HG03342 (cell line): ENCODE measurements at regions not wholly inside any gene's neighbourhood (a gene's known extent, or its start where the extent isn't known, plus 50 kb on each side); places are given as distances from the start of the nearest gene placed in this dataset.
"Not testable (repeated sequence)": the region's sequence is repeated elsewhere in the genome, so short reads cannot be mapped to it uniquely, and the experiment has no call there.

Source experiments
- ATAC-seq: cut with Tn5 transposase; IDR thresholded peaks from one replicate; pipeline ENCODE4 v1.9.1; 2021; ENCODE audit warnings: mild to moderate bottlenecking, moderate library complexity; ENCODE audit not compliant: unreplicated experiment

DNA sequence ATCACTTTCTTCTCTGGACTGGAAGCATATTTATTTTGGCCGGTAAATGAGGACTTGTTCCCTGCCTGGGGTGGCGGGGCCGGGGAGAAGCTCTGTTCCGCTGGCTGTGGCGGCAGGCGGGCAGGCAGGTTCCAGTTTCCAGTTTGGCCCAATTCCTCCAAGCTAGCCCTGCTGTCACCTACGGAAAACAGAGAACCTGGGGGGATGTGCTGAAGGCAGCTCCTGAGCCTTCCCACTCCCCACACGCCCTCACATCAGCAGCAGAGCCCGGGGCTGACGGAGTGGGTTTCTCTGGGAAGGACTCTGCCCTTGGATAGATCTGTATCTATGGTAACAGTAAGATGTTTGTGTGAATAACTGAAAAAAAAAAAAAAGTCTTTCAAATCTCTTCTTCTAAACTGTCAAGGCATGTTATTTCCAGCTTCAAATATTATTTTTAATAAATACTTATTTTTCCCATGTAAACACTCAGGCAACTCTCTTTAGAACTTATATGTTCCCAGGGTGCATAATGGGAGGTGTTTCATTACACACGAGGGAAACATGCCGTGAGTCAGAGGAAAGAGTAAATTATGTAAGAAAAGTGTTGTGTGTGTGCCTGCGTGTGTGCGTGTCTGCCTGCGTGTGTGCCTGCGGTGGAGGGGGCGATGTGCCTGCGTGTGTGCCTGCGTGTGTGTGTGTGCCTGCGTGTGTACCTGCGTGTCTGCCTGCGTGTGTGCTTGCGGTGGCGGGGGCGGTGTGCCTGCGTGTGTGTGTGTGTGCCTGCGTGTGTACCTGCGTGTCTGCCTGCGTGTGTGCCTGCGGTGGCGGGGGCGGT lies 116.1 kb upstream of the ZNF516 start:
- ATAC-seq: no peak

GRCh38 chr18:76610012-76610411 lies 115.0 kb upstream of the ZNF516 start:
- ATAC-seq: no peak

- ATAC-seq: no peak
These were observed 110.4 kb upstream of the ZNF516 start for GRCh38 chr18:76605341-76605929.

DNA sequence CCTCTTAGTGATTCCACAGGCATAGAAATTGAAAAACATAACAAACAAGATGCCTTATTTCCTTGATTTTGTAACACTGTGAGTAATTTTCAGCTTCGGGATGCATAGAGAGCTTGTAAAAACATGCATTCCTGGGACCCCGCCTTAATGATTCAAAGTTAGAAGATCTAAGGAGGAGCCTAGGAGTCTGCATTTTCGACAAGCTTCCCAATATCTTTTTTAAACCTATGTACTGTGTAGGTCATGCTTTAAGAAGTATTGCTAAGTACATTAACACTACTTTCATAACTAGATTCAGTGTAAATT lies 109.8 kb upstream of the ZNF516 start:
- ATAC-seq: no peak

DNA sequence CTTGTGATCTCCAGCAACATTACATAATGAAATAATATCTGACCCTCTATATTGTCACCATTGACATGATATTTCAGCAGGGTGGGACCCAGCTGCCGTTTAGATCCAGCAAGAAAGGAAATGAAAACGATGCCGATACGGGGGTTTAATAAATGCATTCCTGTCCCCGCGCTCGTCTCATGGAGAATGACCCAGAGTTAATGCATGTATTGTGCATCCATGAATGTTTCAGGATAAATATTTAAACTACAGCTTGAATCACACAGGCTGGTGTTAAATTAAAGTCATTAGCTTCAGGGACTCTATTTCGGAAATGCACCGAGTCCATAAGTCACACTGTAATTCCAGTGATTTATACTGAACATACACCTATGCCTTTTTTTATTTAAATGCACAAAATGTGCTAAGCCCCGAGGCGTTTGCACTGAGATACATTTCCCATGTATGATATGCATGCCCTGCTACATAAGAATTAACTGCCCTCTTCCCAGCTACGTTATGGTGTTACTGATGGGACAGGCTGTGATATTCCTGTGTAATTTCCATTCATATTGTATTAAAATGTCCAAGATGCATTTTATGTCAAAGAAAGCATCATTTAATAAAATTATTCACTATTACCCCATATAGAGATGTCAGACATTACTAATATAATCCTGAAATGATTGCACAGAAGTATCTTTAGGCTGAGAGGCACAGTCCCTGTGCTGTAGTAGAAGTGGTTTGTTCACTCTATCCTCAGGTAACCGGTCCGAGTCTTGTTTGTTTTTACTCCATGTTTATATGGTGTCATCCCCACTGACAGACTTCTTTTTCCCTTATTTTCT lies 109.3 kb upstream of the ZNF516 start:
- ATAC-seq: no peak

DNA sequence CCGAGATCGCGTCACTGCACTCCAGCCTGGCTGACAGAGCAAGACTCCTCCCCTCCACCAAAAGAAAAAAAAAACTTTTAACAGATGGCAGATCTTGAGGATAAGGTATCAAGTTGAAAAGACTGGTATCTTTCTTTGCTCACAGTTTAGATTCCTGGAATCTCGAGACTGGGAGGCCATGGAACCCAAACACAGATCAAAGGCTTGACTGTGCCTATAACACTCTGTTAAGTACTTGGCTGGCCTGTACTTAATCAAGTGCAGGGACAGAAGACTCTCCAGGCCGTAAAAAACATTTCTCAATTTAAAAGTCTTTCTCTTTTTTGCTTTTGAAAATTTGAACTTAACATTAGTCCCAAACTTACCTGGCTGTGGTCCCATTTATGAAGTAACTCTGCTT lies 107.1 kb upstream of the ZNF516 start:
- no peak for ATAC-seq

GRCh38 chr18:76600076-76600475 lies 105.0 kb upstream of the ZNF516 start:
- ATAC-seq: not testable (repeated sequence)

GRCh38 chr18:76594966-76595365 lies 99.9 kb upstream of the ZNF516 start:
- no peak for ATAC-seq

- ATAC-seq: no peak
These were observed 98.8 kb upstream of the ZNF516 start for GRCh38 chr18:76593843-76594242.

GRCh38 chr18:76592981-76593381 lies 97.9 kb upstream of the ZNF516 start:
- ATAC-seq: no peak

GRCh38 chr18:76592096-76592495 lies 97.1 kb upstream of the ZNF516 start:
- ATAC-seq: no peak

DNA sequence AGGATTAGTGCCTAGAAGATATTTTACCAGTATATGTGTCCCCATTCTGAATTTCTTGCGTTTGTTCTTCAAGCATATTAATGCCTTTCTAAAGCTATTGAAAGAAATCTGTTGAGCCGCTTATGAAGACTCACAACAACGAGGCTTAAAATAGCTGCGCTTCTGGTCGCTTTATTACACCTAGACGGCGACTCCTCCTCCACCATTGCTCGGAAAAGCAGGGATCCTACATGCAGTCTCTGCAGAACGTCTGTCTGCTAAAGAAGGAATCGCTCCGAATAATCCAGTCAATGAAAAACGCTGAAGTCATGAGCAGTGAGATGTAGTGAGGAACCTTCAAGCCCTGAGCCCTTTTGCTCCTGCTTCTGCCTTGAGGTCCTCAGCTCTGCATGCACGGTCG lies 94.8 kb upstream of the ZNF516 start:
- ATAC-seq: no peak

DNA sequence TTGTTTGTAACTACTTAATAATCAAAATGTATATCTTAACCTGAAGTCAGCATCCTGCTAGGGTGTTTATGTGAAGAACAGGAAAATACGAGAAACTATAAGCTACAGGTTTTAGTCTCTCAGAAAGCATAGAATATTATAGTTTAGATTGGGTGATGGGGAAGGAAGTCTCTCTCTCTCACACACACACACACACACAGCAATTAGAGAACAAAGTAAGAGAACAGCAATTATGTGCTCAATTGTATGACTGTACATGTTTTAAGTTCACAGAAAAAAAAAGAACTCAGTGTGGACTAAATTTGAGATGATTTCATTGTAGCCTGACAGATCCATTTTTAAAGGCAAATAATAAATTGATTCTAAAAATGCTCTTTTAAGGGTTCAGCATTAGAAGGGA lies 94.3 kb upstream of the ZNF516 start:
- ATAC-seq: no peak

DNA sequence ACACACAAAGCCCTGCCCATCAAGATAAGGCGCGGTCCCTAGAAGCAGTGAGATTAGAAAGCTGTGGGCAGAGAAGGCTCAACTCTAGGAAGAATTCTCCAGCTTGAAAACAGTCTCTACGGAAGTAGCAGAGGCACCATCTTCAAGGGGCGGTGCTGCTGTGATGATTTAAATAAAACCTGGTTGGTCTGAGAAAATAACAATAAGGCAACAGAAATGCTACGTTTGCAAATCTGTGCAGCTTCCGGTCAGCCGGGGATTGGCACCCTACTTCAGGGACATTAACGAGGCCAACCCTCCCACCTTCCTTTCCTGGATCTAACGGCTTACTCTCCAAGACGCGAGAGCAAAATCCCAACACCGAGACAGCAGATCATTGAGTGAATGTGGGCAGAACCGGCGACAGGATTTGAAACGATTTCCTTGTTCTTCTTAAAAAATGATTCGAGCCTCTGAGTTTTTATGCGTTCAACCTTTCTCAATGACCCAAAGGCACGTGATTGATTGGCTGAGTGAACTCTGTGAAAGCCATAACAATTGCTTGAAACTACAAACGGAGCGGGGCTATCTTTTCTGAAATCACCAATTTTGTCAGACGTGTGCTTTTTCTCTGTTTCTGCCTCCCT lies 93.7 kb upstream of the ZNF516 start:
- ATAC-seq: no peak

DNA sequence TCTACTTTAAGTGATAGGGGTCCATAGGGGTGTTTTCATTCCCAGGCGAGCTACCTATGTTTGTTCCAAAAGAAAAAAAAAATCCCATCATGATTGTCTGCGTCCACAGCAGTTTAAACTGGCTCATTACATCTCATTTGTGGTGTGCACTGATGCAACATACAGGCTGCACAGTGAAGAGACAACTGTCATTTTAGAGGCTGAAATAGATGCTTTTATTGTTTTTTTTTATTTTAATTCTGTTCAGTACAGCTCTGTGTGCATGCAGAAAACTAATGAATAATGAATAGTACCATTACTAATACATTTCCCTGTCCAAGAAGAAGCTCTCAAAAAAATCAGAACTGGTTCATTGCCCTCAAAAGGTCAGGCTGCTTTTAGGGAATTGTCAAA lies 92.8 kb upstream of the ZNF516 start:
- no peak for ATAC-seq

DNA sequence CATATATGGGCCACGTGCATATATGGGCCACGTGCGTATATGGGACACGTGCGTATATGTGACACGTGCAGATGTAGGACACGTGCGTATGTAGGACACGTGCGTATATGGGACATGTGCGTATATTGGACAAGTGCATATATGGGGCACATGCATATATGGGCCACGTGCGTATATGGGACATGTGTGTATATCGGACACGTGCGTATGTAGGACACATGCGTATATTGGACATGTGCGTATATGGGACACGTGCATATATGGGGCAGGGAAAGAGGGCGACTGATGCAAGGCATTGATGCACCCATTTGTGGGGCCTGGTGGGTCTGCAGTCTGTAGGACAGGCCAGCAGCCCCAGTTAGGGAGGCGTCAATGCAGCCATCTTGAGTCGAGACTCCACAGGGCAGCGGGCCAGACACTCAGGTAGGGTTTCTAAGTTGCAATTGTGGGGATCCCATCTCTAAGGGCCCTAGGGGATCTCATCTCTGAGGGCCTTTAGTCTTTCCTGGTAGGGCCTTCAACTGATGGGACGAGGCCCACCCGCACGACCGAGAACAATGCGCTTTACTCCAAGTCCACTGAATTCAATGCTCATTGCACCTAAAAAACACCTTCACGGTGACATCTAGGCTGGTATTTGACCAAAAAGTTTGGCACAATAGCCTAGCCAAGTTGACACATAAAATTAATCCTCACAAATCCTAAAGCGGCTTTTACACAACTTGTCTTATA lies 92.3 kb upstream of the ZNF516 start:
- no peak for ATAC-seq

DNA sequence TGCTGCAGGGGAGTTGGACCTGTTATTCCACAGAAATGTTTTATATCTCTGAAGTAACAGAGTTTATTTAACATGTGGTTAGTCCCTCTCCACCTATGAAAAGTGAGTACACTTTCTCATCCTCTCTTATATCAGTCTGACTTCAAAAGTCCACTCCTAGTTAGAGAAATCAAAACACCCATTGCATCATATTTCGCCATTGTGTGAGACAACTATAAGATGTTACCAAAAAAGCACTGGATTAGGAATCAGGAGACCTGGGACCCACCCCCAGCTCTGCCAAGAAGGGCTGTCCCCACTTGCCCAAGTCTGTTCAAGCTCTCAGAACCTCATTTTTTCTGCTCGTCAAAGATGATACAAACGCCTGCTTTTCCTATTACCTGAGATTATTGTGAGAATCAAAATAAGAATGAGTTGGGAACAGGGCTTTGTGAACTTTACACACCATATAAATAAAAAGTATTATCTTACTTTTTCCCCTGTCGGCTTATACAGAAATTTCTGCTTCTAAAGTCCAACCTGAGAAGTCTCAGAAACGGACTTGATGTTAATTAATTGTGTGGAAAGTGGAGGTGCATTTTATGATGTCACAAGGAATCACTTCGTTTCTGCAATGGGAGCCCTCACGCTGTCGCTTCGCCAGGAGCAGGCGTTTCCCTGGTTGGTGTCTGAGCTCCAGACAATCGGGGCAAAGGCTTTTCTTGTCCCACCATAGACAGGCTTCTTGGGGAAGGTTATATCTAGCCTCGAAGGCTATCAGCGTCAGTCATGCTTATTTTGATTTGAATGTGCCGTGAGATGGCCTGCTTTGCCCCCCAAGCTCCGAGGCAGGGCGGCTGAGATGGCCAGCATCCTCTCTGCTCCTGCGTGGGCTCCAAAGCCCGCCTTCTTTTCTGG lies 89.6 kb upstream of the ZNF516 start:
- ATAC-seq: no peak

- no peak for ATAC-seq
These were observed 86.2 kb upstream of the ZNF516 start for GRCh38 chr18:76581261-76581660.

- no peak for ATAC-seq
These were observed 85.4 kb upstream of the ZNF516 start for GRCh38 chr18:76580288-76580962.
